ENCODE measurements at regions not wholly inside any gene's neighbourhood (a gene's known extent, or its start where the extent isn't known, plus 50 kb on each side); places are given as distances from the start of the nearest gene placed in this dataset.

- Histone ChIP-seq H3F3A (ENCODE audit: insufficient read depth, low read length) (no peaks in the 10 kb centered on the region), H3K27me3 (ENCODE audit: insufficient read depth, low read length) (no peaks in the 10 kb centered on the region), H2AFZ (ENCODE audit: low read length) (no peak overlapping the region), H3K9ac (ENCODE audit: low read length) (no peak overlapping the region), H3K4me3 (ENCODE audit: low read depth, low read length, poor library complexity, severe bottlenecking) (no peak overlapping the region), H3K4me1 (ENCODE audit: insufficient read depth, low read length, severe bottlenecking) (no peaks in the 10 kb centered on the region), H3K36me3 (ENCODE audit: insufficient read depth, low read length) (no peaks in the 10 kb centered on the region), H4K20me1 (ENCODE audit: insufficient read depth, low read length) (no peaks in the 10 kb centered on the region), H3K9me2 (ENCODE audit: low read depth, low read length) (no peaks in the 10 kb centered on the region), H3K4me2 (ENCODE audit: low read length) (no peak overlapping the region), H3K9me3 (ENCODE audit: low read length) (no peaks in the 10 kb centered on the region), H3K27ac (ENCODE audit: low read depth, low read length, poor library complexity, severe bottlenecking) (no peak overlapping the region), H3K79me2 (ENCODE audit: insufficient read depth, low read length) (no peaks in the 10 kb centered on the region)
- TF ChIP-seq EZH2 (IDR thresholded peaks at IDR 0.05; ENCODE audit: borderline replicate concordance, low read length): no peak
- TF ChIP-seq CTCF (IDR thresholded peaks at IDR 0.05; ENCODE audit: low read length): no peak
These were observed 78.8 kb upstream of the ARHGAP28 start for GRCh38 chr18:6650747-6651146.

- no peak overlapping the region for H3K4me3 ChIP-seq (ENCODE audit: low read depth, low read length, poor library complexity, severe bottlenecking)
- no peak overlapping the region for H2AFZ ChIP-seq (ENCODE audit: low read length)
- H3F3A ChIP-seq (ENCODE audit: insufficient read depth, low read length): no peaks in the 10 kb centered on the region
- H3K9me3 ChIP-seq (ENCODE audit: low read length): no peaks in the 10 kb centered on the region
- H3K27me3 ChIP-seq (ENCODE audit: insufficient read depth, low read length): no peaks in the 10 kb centered on the region
- TF ChIP-seq CTCF (IDR thresholded peaks at IDR 0.05; ENCODE audit: low read length) (no peak), EZH2 (IDR thresholded peaks at IDR 0.05; ENCODE audit: borderline replicate concordance, low read length) (no peak)
- H3K4me2 ChIP-seq (ENCODE audit: low read length): no peak overlapping the region
- no peak overlapping the region for H3K27ac ChIP-seq (ENCODE audit: low read depth, low read length, poor library complexity, severe bottlenecking)
- no peak overlapping the region for H3K9ac ChIP-seq (ENCODE audit: low read length)
- no peaks in the 10 kb centered on the region for H3K36me3 ChIP-seq (ENCODE audit: insufficient read depth, low read length)
- H3K79me2 ChIP-seq (ENCODE audit: insufficient read depth, low read length): no peaks in the 10 kb centered on the region
- H3K4me1 ChIP-seq (ENCODE audit: insufficient read depth, low read length, severe bottlenecking): no peaks in the 10 kb centered on the region
- no peaks in the 10 kb centered on the region for H3K9me2 ChIP-seq (ENCODE audit: low read depth, low read length)
- no peaks in the 10 kb centered on the region for H4K20me1 ChIP-seq (ENCODE audit: insufficient read depth, low read length)
These were observed 77.4 kb upstream of the ARHGAP28 start for GRCh38 chr18:6652098-6652497.

- Histone ChIP-seq H3K4me1 (ENCODE audit: insufficient read depth, low read length, severe bottlenecking) (no peaks in the 10 kb centered on the region), H4K20me1 (ENCODE audit: insufficient read depth, low read length) (no peaks in the 10 kb centered on the region), H3K79me2 (ENCODE audit: insufficient read depth, low read length) (no peaks in the 10 kb centered on the region), H3K4me3 (ENCODE audit: low read depth, low read length, poor library complexity, severe bottlenecking) (no peak overlapping the region), H2AFZ (ENCODE audit: low read length) (no peak overlapping the region), H3F3A (ENCODE audit: insufficient read depth, low read length) (no peaks in the 10 kb centered on the region), H3K9me3 (ENCODE audit: low read length) (no peaks in the 10 kb centered on the region), H3K27ac (ENCODE audit: low read depth, low read length, poor library complexity, severe bottlenecking) (no peak overlapping the region), H3K9me2 (ENCODE audit: low read depth, low read length) (no peaks in the 10 kb centered on the region), H3K4me2 (ENCODE audit: low read length) (no peak overlapping the region), H3K36me3 (ENCODE audit: insufficient read depth, low read length) (no peaks in the 10 kb centered on the region), H3K27me3 (ENCODE audit: insufficient read depth, low read length) (no peaks in the 10 kb centered on the region), H3K9ac (ENCODE audit: low read length) (no peak overlapping the region)
- TF ChIP-seq EZH2 (IDR thresholded peaks at IDR 0.05; ENCODE audit: borderline replicate concordance, low read length) (no peak), CTCF (IDR thresholded peaks at IDR 0.05; ENCODE audit: low read length) (no peak)
These were observed 75.6 kb upstream of the ARHGAP28 start for GRCh38 chr18:6653880-6654279.

All from OCI-LY1 (cell line).